Hepatic stellate cell (primary cell): ENCODE measurements at regions not wholly inside any gene's neighbourhood (a gene's known extent, or its start where the extent isn't known, plus 50 kb on each side); places are given as distances from the start of the nearest gene placed in this dataset.
"Not testable (repeated sequence)": the region's sequence is repeated elsewhere in the genome, so short reads cannot be mapped to it uniquely, and the experiment has no call there.

Experiments used
- DNase-seq: peaks from one replicate; pipeline ENCODE4 v3.0.0; 2011; ENCODE audit warnings: low spot score

DNA sequence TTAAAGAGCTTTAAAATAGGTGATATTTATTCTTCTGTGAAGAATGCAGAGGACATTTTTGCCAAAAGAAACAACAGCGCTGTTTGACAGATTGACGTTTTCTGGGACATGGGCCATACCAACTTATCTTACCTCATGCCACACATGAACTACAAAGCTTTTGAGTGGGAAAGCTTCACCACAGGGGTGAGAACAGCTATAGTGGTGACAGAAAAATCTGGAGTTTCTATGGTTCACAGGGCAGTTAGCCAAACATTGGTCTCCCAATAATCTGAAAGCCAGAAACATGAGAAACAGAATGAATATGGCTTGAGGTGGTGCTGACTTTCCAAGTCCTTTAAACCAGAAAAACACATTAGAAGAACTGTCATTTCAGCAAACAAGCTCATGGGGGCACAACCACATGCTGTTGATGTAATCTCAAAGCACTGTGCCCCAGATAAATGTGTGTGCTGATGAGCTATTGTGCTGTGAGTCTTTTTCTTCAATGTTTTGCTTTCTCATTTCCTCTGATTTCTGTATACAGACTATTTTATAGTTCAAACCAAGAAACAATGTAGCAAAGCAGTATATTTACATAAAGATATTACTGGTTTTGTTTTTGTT, 905.4 kb downstream of the SLC16A7 start:
- DNase-seq = no peak

DNA sequence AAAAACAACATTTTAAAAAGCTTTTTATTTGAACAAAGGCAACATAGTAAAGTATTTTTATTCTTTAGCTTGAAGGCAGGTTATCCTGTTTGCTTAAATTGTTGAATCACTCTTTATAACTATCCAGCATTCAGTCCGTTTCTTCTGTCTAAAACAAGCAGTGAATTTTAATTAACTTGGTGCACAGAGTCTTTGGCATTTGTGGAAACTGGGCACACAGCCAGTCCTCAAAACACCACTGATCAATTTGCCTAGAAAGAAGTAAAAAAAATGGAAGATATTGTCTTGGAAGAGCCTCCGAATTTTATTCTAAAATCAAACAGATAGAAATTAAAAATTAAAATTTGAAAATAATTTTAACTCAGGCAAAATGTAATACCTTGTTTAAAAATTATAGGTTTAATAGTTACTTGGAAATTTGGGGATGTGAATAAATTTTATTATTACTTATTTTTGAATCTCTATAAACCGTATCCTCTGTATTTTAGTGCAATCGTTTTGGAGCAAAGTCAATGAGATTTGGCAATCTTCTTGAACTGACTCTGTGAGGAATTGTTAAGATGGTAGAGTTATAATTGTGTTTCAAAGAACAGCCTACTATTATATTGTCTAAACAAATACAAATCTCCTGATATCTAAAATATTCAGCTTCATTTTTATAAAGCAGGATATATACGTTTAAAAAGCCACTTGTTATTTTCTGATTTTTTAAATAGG, 927.0 kb downstream of the SLC16A7 start:
- DNase-seq = no peak

DNA sequence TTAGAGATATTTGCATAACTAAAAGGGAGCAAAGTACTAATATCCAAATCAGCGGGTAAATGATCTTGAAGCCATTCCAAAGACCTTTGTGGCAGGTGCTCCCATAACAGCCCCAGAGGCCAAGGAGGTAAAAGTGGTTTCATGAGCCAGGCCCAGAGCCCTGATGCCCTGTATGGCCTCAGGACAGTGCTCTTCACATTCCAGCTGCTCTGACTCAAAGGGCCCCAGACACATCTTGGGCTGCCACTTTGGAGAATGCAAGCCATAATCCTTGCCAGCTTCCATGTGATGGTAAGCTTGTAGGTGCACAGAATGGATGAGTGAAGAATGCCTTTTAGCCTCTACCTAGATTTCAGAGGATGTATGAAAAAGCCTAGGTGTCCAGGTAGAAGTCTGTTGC, 933.4 kb downstream of the SLC16A7 start:
- no peak for DNase-seq

DNA sequence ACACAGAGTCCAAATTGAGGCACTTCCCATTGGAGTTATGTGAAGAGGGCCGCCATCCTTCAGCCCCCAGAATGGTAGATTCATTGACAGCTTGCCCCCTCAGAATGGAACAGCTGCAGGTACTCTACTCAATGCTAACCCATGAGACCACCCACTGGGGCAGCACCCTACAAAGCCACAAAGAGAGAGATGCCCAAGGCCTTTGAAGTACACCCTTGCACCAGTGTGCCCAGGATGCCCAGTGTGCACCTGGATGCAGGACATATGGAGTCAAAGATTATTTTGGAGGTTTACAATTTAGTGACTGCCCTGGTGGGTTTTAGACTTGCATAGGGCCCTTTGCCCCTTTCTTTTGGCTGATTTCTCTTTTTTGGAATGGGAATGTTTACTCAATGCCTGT, 933.9 kb downstream of the SLC16A7 start:
- DNase-seq = no peak

GRCh38 chr12:60535363-60535762, 939.5 kb downstream of the SLC16A7 start:
- no peak for DNase-seq

GRCh38 chr12:60539592-60539991, 943.8 kb downstream of the SLC16A7 start:
- no peak for DNase-seq

GRCh38 chr12:60568914-60569313, 973.1 kb downstream of the SLC16A7 start:
- DNase-seq = no peak

DNA sequence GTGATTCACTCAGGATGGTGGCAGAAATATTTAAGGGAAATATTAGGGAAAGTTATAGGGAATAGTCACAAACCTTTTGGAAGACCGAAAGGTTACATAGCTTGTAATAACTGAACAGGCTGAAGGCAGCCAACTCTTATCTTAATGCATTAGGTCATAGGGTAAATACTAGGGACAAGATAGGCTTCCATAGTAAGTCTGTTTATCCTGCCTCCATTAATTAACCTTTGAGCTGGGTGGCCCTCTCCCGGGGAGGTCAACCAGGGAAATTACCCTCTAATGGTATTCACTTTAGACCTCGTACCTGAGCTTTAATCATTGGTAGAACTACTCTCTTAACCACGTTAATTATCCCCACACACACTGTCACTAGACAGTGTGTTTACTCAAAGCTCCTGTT, 981.8 kb downstream of the SLC16A7 start:
- no peak for DNase-seq

GRCh38 chr12:60587664-60588063, 991.8 kb downstream of the SLC16A7 start:
- DNase-seq = not testable (repeated sequence)

- no peak for DNase-seq
Observed at GRCh38 chr12:60594035-60594711, 998.3 kb downstream of the SLC16A7 start.

GRCh38 chr12:60602601-60603000, 1006.8 kb downstream of the SLC16A7 start:
- DNase-seq = no peak

GRCh38 chr12:60603475-60603874, 1007.6 kb downstream of the SLC16A7 start:
- not testable (repeated sequence) for DNase-seq

GRCh38 chr12:60616400-60616799, 1020.6 kb downstream of the SLC16A7 start:
- DNase-seq = no peak

DNA sequence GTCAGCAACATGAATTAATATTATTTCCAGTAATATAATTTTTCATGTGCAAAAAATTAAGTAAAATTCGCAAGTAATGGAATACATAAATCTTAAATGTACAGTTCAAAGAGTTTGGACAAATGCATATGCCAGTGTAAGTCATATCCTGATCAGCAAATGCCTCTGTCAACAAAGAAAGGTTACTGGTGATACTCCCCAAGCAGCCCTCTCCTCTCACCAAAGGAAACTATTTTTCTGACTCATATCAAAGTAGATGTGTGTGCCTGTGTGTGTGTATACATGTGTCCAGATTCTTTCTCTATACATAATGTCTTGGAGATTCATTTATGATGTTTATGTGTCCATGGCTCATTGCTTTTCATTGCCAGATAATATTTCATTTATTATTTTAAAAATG, 1035.0 kb downstream of the SLC16A7 start:
- no peak for DNase-seq

DNA sequence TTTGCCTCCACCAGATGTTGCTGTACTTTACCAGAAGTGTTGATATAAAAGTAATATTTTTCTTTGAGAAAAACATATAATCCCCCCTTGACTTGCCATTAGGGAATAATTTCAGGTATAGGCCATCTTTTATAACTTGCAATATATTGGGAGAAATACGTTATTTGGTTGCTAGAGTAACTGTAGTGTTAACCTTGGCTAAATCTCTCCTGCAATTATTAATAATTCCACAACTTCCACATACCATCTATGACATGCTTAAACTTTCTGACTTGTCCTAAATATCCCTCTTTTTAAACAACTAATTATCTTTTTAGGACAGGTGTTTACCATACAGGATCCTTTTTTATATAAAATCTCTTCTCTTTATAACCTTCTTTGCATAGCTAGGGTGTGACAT, 1048.2 kb downstream of the SLC16A7 start:
- DNase-seq = no peak

GRCh38 chr12:60666895-60667294, 1071.1 kb downstream of the SLC16A7 start:
- no peak for DNase-seq

GRCh38 chr12:60672949-60673348, 1077.1 kb downstream of the SLC16A7 start:
- no peak for DNase-seq

DNA sequence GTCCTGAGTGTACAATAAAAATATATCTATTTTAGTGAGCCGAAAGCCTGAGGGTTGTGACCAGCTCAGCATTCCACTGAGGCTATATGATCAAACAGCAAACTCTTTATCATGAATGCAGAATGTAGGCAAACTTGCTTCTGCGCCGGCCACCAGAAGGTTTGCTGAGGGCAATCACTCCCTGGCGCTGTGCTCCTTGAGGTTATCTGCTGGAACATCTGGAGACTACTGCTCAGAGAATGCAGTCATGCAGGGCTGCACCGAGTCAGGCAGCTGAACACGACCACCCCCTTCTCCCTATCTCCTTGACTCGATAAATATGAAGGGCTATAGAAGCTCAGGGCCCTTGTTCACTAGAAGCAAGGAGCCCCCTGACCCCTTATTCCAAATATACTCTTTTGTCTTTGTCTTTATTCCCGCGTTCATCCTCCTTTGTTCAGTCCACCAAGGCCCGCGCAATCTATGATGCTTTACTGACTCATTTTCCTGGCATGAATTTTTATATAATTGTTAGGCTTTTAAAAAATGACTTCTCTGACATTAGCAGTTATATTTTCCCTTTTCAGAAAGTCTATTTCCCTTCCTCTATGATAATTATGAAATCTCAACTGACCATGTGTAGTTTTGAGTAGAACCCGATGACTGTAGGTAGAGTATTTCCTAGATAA, 1089.3 kb downstream of the SLC16A7 start:
- no peak for DNase-seq

- DNase-seq = no peak
Observed at GRCh38 chr12:60689137-60689536, 1093.3 kb downstream of the SLC16A7 start.

DNA sequence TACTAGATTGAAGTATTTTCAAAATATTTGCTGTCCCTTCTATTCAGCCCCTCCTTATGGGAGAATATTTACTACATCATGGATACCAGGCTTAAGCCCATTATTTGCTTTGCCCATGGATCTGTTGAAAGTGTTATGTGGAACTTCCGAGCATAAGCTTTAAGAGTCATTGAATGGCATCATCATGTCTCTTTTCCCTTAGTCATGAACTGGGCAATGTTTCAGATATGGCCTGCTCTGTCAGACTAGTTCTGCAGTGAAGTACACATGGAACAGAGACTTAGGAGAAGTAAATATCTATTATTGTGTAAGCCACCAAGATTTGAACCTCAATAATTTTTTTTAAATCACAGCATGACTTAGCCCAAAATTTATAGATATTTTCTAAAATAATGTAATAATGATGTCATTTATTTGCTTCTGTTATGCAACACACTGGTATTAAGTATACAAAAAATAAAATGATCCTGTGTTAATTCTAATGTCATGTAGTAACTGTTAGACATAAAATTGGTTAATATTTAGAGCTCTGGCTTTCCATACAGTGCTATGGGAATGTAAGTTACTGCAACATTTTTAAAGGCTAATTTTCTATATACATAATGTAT, 1097.3 kb downstream of the SLC16A7 start:
- DNase-seq = no peak

GRCh38 chr12:60704171-60704914, 1108.5 kb downstream of the SLC16A7 start:
- no peak for DNase-seq

DNA sequence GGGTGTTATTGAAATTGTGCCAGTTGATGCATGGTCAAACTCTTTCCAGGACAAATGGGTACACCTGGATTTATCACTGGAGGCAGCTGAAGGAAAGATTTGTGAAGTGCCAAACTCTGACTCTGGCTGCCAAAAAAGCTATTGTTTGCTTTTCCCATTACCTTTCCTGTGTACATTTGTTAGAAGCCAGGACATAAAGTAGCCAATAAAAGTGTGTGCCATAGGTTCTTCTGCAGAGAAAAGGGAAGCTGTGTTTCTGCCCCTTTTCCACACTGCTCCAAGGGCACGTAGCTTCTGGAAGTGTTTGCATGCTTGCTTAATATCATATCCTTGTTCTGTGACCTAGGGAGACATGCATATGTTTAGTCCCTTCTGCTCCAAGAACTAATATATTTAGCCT, 1114.4 kb downstream of the SLC16A7 start:
- no peak for DNase-seq
